Fibroblast of villous mesenchyme (primary cell): ENCODE measurements at regions not wholly inside any gene's neighbourhood (a gene's known extent, or its start where the extent isn't known, plus 50 kb on each side); places are given as distances from the start of the nearest gene placed in this dataset.

Experiments used
- DNase-seq: peaks from one replicate; pipeline ENCODE4 v3.0.0-alpha.2; 2010; ENCODE audit warnings: low read depth
- H3K4me3 ChIP-seq: 2 replicates; pipeline ENCODE4 v1.5.1; 2011; ENCODE audit warnings: low read depth, mild to moderate bottlenecking, low read length
- CTCF ChIP-seq: IDR thresholded peaks from 2 replicates; pipeline ENCODE4 v1.5.1; 2012; ENCODE audit warnings: low read depth, mild to moderate bottlenecking, low read length; ENCODE audit not compliant: insufficient read depth

- DNase-seq, result no peak
- TF ChIP-seq CTCF, result no peak
Observed at GRCh38 chr7:1325646-1326510, 93.2 kb downstream of the UNCX start.

GRCh38 chr7:1326511-1326785, 93.8 kb downstream of the UNCX start:
- no peak overlapping the region for H3K4me3 ChIP-seq
- no peak for TF ChIP-seq CTCF
- DNase-seq, result no peak

More at GRCh38 chr7:1325646-1326510, 93.2 kb downstream of the UNCX start:
- H3K4me3 ChIP-seq, result no peak overlapping the region

- TF ChIP-seq CTCF, result no peak
- DNase-seq, result no peak
- no peak overlapping the region for H3K4me3 ChIP-seq
Observed at GRCh38 chr7:1329261-1329660, 96.6 kb downstream of the UNCX start.

- H3K4me3 ChIP-seq, result no peak overlapping the region
- no peak for TF ChIP-seq CTCF
- DNase-seq, result no peak
Observed at GRCh38 chr7:1329966-1330800, 97.5 kb downstream of the UNCX start.

GRCh38 chr7:1330801-1331425, 98.2 kb downstream of the UNCX start:
- no peak for DNase-seq
- H3K4me3 ChIP-seq, result no peak overlapping the region
- TF ChIP-seq CTCF, result no peak

- no peak overlapping the region for H3K4me3 ChIP-seq
- TF ChIP-seq CTCF, result no peak
- DNase-seq, result no peak
Observed at GRCh38 chr7:1331561-1332467, 99.1 kb downstream of the UNCX start.
